Upper lobe of left lung (tissue), 6 donors: ENCODE measurements at regions not wholly inside any gene's neighbourhood (a gene's known extent, or its start where the extent isn't known, plus 50 kb on each side); places are given as distances from the start of the nearest gene placed in this dataset.

Source experiments
- ATAC-seq, 2 donors: fragments of 200-7000 bp; cut with Tn5 transposase; one replicate each; pipeline ENCODE4 v1.9.1; 2022; ENCODE audit warnings: mild to moderate bottlenecking in 2 of 2, moderate library complexity in 2 of 2; ENCODE audit not compliant: low FRiP score in 2 of 2
- DNase-seq, 2 donors: peaks; one replicate each; pipeline ENCODE4 v3.0.0-alpha.2; 2019 to 2020
- H3K27ac ChIP-seq, 4 donors: fragments of 200-600 bp; sonication (generic); one replicate each; pipeline ENCODE4 v1.5.1; 2016 to 2019
- H3K27me3 ChIP-seq, 4 donors: fragments of 200-600 bp; sonication (generic); one replicate each; pipeline ENCODE4 v1.5.1; 2017 to 2019
- H3K36me3 ChIP-seq, 4 donors: fragments of 200-600 bp; sonication (generic); one replicate each; pipeline ENCODE4 v1.5.1; 2016 to 2019
- H3K4me1 ChIP-seq, 4 donors: fragments of 200-600 bp; sonication (generic); one replicate each; pipeline ENCODE4 v1.5.1; 2018 to 2019
- H3K4me3 ChIP-seq, 4 donors: fragments of 200-600 bp; sonication (generic); one replicate each; pipeline ENCODE4 v1.5.1; 2017 to 2019; ENCODE audit warnings: mild to moderate bottlenecking in 2 of 4, moderate library complexity in 1 of 4
- H3K9me3 ChIP-seq, 4 donors: fragments of 200-600 bp; sonication (generic); one replicate each; pipeline ENCODE4 v1.5.1; 2018 to 2019
- CTCF ChIP-seq, 6 experiments: fragments of 450-650 bp in 4 of 6; fragments of 200-600 bp in 2 of 6; sonication (generic) in 2 of 6; IDR thresholded peaks; one replicate each; pipeline ENCODE4 v1.5.1; 2016 to 2019; ENCODE audit warnings: antibody characterized with exemption in 6 of 6
- EP300 ChIP-seq, 4 donors: sonication (generic); formaldehyde crosslinking; IDR thresholded peaks; one replicate each; pipeline ENCODE4 v1.5.1; 2017; ENCODE audit warnings: antibody characterized with exemption in 4 of 4, control low read depth in 2 of 4
- POLR2A ChIP-seq, 4 donors: fragments of 450-650 bp; IDR thresholded peaks; one replicate each; pipeline ENCODE4 v1.5.1; 2016 to 2017; ENCODE audit warnings: antibody characterized with exemption in 4 of 4, mild to moderate bottlenecking in 2 of 4
- POLR2AphosphoS5 ChIP-seq, 2 donors: sonication (generic); formaldehyde crosslinking; IDR thresholded peaks; one replicate each; pipeline ENCODE4 v1.5.1; 2017; ENCODE audit warnings: antibody characterized with exemption in 2 of 2
- WGBS, 2 donors: methylation state at CpG; one replicate each; pipeline ENCODE4 v1.1.5; 2017 to 2018; 5-methylcytosine and 5-hydroxymethylcytosine counted together
- donor health status: DM: no; HTN: no; CAD: no; lungs with moderate emphysema.
- donor health status: DM: no; HTN: yes; CAD: no; lungs with severe emphysema.

GRCh38 chr4:1533501-1534064 is 127.3 kb upstream of the NKX1-1 start:
- ATAC-seq (no peak), DNase-seq (peak in 1 of 2 donors; percentile 81)
- no peaks in the 10 kb centered on the region for H3K9me3 ChIP-seq
- TF ChIP-seq EP300 (IDR thresholded peaks at IDR 0.05) (no peak), POLR2A (IDR thresholded peaks at IDR 0.05) (no peak), POLR2AphosphoS5 (IDR thresholded peaks at IDR 0.05) (no peak), CTCF (IDR thresholded peaks at IDR 0.05) (no peak)
- no peak overlapping the region for H3K27ac ChIP-seq
- peaks cover 0 to 8% (median 0%) of the 10 kb centered on the region in 4 donors for H3K27me3 ChIP-seq
- H3K4me3 ChIP-seq, result no peak overlapping the region
- 41 to 57% methylated on average over 18 to 35 of the region's 36 CpGs for WGBS, 2 donors
- no peaks in the 10 kb centered on the region for H3K36me3 ChIP-seq
- peaks cover 0 to 10% (median 2%) of the 10 kb centered on the region in 4 donors for H3K4me1 ChIP-seq

- ATAC-seq (no peak), DNase-seq (peak in 1 of 2 donors; percentile 75)
- Histone ChIP-seq H3K4me3 (no peak overlapping the region), H3K4me1 (peaks cover 0 to 10% (median 2%) of the 10 kb centered on the region in 4 donors), H3K36me3 (no peaks in the 10 kb centered on the region), H3K27me3 (peaks cover 0 to 8% (median 0%) of the 10 kb centered on the region in 4 donors), H3K9me3 (no peaks in the 10 kb centered on the region), H3K27ac (no peak overlapping the region)
- WGBS, 2 donors, result 92% methylated on average over 20 to 42 of the region's 44 CpGs
- TF ChIP-seq CTCF (IDR thresholded peaks at IDR 0.05) (no peak), EP300 (IDR thresholded peaks at IDR 0.05) (no peak), POLR2A (IDR thresholded peaks at IDR 0.05) (no peak), POLR2AphosphoS5 (IDR thresholded peaks at IDR 0.05) (no peak)
Measured at GRCh38 chr4:1532549-1533395, 126.5 kb upstream of the NKX1-1 start.

- H3K27me3 ChIP-seq, result peaks cover 0 to 8% (median 0%) of the 10 kb centered on the region in 4 donors
- TF ChIP-seq EP300 (IDR thresholded peaks at IDR 0.05), result no peak
- no peak for TF ChIP-seq CTCF (IDR thresholded peaks at IDR 0.05)
- TF ChIP-seq POLR2A (IDR thresholded peaks at IDR 0.05), result no peak
- TF ChIP-seq POLR2AphosphoS5 (IDR thresholded peaks at IDR 0.05), result no peak
- no peaks in the 10 kb centered on the region for H3K36me3 ChIP-seq
- ATAC-seq (no peak), DNase-seq (peak in 1 of 2 donors; percentile 60)
- WGBS, 2 donors, result 85 to 93% methylated on average over 14 to 21 of the region's 22 CpGs
- no peaks in the 10 kb centered on the region for H3K9me3 ChIP-seq
- H3K27ac ChIP-seq, result no peak overlapping the region
- no peak overlapping the region for H3K4me3 ChIP-seq
- peaks cover 0 to 10% (median 2%) of the 10 kb centered on the region in 4 donors for H3K4me1 ChIP-seq
Measured at GRCh38 chr4:1531683-1532548, 125.7 kb upstream of the NKX1-1 start.

GRCh38 chr4:1530356-1530755 is 124.1 kb upstream of the NKX1-1 start:
- Histone ChIP-seq H3K27ac (no peak overlapping the region), H3K36me3 (no peaks in the 10 kb centered on the region), H3K4me3 (no peak overlapping the region), H3K9me3 (no peaks in the 10 kb centered on the region), H3K27me3 (peaks cover 0 to 8% (median 0%) of the 10 kb centered on the region in 4 donors), H3K4me1 (peaks cover 0 to 10% (median 2%) of the 10 kb centered on the region in 4 donors)
- DNase-seq (peak in 1 of 2 donors; percentile 39), ATAC-seq (no peak)
- 83 to 85% methylated on average over 13 of the region's 13 CpGs for WGBS, 2 donors
- TF ChIP-seq CTCF (IDR thresholded peaks at IDR 0.05) (no peak), POLR2AphosphoS5 (IDR thresholded peaks at IDR 0.05) (no peak)
